MM.1S (cell line): ENCODE measurements at regions not wholly inside any gene's neighbourhood (a gene's known extent, or its start where the extent isn't known, plus 50 kb on each side); places are given as distances from the start of the nearest gene placed in this dataset.
"Not testable (repeated sequence)": the region's sequence is repeated elsewhere in the genome, so short reads cannot be mapped to it uniquely, and the experiment has no call there.

Experiments
- EZH2 ChIP-seq: fragments of 300-600 bp; sonication (generic); optimal IDR thresholded peaks from 2 replicates; pipeline ENCODE3; 2017; ENCODE audit warnings: low read depth, mild to moderate bottlenecking, antibody characterized with exemption, low read length, mixed read lengths
- EZH2phosphoT487 ChIP-seq: fragments of 300-600 bp; sonication (generic); IDR thresholded peaks from 2 replicates; pipeline ENCODE4 v1.6.1; 2018; ENCODE audit warnings: antibody characterized with exemption, low read length
- TF ChIP-seq, protein P1 (sequence below): fragments of 300-600 bp; sonication (generic); IDR thresholded peaks from 2 replicates; pipeline ENCODE4 v1.5.1; 2016; ENCODE audit warnings: antibody characterized with exemption, low read length, mixed read lengths

DNA sequence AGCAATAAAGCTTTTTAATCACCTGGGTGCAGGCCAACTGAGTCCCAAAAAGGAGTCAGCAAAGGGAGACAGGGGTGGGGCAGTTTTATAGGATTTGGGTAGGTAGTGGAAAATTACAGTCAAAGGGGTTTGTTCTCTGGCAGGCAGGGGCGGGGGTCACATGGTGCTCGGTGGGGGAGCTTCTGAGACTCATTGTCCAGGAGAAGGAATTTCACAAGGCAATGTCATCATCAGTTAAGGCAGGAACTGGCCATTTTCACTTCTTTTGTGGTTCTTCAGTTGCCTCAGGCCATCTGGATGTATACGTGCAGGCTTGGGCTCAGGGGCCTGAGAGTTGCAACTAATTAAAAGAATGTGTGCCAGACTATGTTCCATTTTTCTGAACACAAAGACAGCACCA lies 147.5 kb upstream of the SCN7A start:
- TF ChIP-seq, protein P1, sequence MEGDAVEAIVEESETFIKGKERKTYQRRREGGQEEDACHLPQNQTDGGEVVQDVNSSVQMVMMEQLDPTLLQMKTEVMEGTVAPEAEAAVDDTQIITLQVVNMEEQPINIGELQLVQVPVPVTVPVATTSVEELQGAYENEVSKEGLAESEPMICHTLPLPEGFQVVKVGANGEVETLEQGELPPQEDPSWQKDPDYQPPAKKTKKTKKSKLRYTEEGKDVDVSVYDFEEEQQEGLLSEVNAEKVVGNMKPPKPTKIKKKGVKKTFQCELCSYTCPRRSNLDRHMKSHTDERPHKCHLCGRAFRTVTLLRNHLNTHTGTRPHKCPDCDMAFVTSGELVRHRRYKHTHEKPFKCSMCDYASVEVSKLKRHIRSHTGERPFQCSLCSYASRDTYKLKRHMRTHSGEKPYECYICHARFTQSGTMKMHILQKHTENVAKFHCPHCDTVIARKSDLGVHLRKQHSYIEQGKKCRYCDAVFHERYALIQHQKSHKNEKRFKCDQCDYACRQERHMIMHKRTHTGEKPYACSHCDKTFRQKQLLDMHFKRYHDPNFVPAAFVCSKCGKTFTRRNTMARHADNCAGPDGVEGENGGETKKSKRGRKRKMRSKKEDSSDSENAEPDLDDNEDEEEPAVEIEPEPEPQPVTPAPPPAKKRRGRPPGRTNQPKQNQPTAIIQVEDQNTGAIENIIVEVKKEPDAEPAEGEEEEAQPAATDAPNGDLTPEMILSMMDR = not testable (repeated sequence)
- TF ChIP-seq EZH2phosphoT487, EZH2: not testable (repeated sequence)
